NT2/D1 (cell line): ENCODE measurements at regions not wholly inside any gene's neighbourhood (a gene's known extent, or its start where the extent isn't known, plus 50 kb on each side); places are given as distances from the start of the nearest gene placed in this dataset.

ENCODE experiments used
- DNase-seq: peaks from one replicate; pipeline ENCODE4 v3.0.0-alpha.2; 2011; ENCODE audit warnings: low read depth, low spot score
- H3K27me3 ChIP-seq: 2 replicates; pipeline ENCODE4 v1.6.0; 2011; ENCODE audit warnings: mild to moderate bottlenecking; ENCODE audit not compliant: insufficient read length, insufficient read depth
- H3K36me3 ChIP-seq: 2 replicates; pipeline ENCODE4 v1.6.1; 2011; ENCODE audit warnings: mild to moderate bottlenecking, low read length, mixed read lengths; ENCODE audit not compliant: insufficient read depth, insufficient read length
- H3K4me1 ChIP-seq: 2 replicates; pipeline ENCODE4 v1.5.1; 2011; ENCODE audit not compliant: insufficient read depth, insufficient read length
- H3K4me3 ChIP-seq: 2 replicates; pipeline ENCODE4 v1.5.1; 2011; ENCODE audit warnings: low read depth; ENCODE audit not compliant: insufficient read length
- H3K9ac ChIP-seq: 2 replicates; pipeline ENCODE4 v1.6.0; 2011; ENCODE audit warnings: low read depth; ENCODE audit not compliant: insufficient read length
- H3K9me3 ChIP-seq: 2 replicates; pipeline ENCODE4 v1.5.1; 2011; ENCODE audit warnings: mild to moderate bottlenecking, low read length; ENCODE audit not compliant: insufficient read depth
- SUZ12 ChIP-seq: IDR thresholded peaks from 2 replicates; pipeline ENCODE4 v1.6.1; 2011; ENCODE audit not compliant: insufficient read length, insufficient read depth; ENCODE audit errors: extremely low read depth
- YY1 ChIP-seq: IDR thresholded peaks from 2 replicates; pipeline ENCODE4 v1.6.1; 2011; ENCODE audit not compliant: insufficient read length, insufficient read depth
- ZNF274 ChIP-seq: IDR thresholded peaks from 2 replicates; pipeline ENCODE4 v1.6.1; 2011; ENCODE audit warnings: mild to moderate bottlenecking, low read depth, low read length

DNA sequence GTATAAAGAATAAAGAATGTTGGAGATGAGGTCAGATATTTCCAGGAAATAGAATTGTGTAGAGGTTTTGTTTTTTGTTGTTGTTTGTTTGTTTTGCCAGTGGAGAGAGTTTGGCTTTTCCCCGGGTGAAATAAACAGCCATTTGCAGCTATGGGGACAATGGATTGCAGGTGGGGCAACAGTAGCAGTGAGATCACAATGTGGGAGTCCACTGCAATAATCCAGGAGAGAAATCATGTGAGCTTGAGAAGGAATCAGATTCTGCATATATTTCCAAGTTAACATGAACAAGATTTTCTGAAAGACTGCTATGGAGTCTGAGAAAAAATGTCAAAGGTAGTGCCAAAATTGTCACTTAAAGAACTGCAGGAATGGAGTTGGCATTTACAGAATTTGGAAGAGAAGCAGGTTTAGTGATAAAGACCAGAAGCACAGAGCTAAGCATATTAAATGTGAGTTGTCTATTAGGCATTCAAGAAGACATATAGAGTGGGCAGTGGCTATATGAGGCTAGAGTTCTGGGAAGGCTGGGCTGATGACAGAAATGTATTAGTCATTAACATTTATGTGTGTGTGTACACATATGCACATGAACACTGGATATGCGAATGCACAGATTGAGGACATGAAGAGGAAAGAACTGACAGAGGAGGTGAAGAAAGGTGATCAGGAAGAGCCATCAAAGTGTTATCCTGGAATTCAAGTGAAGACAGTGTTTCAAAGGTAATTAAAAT lies 729.6 kb upstream of the PTBP2 start:
- H3K4me3 ChIP-seq = no peak overlapping the region
- H3K4me1 ChIP-seq = no peaks in the 10 kb centered on the region
- H3K9ac ChIP-seq = no peak overlapping the region
- no peaks in the 10 kb centered on the region for H3K36me3 ChIP-seq
- no peak for TF ChIP-seq YY1
- TF ChIP-seq SUZ12 = no peak
- TF ChIP-seq ZNF274 = no peak
- H3K27me3 ChIP-seq = no peaks in the 10 kb centered on the region
- H3K9me3 ChIP-seq = peaks cover 2% of the 10 kb centered on the region; the same call in 1 of the 2 replicates
- DNase-seq = no peak

DNA sequence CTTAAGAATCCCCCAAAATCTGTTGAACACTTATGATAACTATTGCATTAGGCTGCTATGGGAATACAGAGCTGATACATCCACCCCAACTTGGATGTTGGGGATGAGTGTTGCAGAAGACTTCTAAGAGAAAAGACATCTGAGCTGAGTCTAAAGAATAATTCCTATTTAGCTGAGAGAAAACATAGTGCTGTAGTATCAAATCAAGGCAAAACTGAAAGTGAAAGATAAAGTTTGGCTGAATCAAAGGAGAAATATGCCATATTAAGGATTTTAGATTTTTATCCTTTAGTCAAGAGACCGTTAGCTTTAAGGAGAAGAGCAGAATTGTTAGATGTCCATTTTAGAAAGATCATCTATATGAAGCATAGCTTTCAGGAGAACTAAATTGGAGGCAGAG lies 726.9 kb upstream of the PTBP2 start:
- Histone ChIP-seq H3K36me3 (no peaks in the 10 kb centered on the region), H3K9me3 (peaks cover 8% of the 10 kb centered on the region; the same call in 1 of the 2 replicates), H3K27me3 (no peaks in the 10 kb centered on the region), H3K4me3 (no peak overlapping the region), H3K9ac (no peak overlapping the region), H3K4me1 (no peaks in the 10 kb centered on the region)
- no peak for DNase-seq
- no peak for TF ChIP-seq YY1
- TF ChIP-seq SUZ12 = no peak
- TF ChIP-seq ZNF274 = no peak

DNA sequence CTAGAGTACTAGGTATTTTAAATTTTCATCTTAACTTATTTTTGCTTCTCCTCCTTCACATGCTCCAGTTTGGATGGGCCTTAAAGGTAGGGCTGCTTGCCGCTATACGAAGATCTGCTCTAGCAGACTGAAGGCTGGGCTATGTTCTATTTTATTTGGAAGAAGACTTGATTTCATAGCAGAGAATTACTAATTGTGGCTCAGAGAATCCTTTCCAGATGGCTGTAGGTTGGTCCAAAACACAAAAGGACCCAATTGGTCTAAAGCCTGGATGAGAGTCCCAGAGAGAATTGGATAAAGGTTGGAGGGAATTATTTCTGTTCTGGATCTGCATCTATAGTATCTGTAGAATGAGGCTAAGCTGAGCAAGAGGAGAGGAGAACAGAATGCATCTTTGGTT lies 719.4 kb upstream of the PTBP2 start:
- Histone ChIP-seq H3K36me3 (no peaks in the 10 kb centered on the region), H3K9me3 (0 out of 2 replicates have a peak, but pooled peaks cover 4% of the 10 kb centered on the region), H3K4me3 (no peak overlapping the region), H3K27me3 (no peaks in the 10 kb centered on the region), H3K9ac (no peak overlapping the region), H3K4me1 (no peaks in the 10 kb centered on the region)
- DNase-seq = no peak
- TF ChIP-seq YY1 (no peak), ZNF274 (no peak), SUZ12 (no peak)

DNA sequence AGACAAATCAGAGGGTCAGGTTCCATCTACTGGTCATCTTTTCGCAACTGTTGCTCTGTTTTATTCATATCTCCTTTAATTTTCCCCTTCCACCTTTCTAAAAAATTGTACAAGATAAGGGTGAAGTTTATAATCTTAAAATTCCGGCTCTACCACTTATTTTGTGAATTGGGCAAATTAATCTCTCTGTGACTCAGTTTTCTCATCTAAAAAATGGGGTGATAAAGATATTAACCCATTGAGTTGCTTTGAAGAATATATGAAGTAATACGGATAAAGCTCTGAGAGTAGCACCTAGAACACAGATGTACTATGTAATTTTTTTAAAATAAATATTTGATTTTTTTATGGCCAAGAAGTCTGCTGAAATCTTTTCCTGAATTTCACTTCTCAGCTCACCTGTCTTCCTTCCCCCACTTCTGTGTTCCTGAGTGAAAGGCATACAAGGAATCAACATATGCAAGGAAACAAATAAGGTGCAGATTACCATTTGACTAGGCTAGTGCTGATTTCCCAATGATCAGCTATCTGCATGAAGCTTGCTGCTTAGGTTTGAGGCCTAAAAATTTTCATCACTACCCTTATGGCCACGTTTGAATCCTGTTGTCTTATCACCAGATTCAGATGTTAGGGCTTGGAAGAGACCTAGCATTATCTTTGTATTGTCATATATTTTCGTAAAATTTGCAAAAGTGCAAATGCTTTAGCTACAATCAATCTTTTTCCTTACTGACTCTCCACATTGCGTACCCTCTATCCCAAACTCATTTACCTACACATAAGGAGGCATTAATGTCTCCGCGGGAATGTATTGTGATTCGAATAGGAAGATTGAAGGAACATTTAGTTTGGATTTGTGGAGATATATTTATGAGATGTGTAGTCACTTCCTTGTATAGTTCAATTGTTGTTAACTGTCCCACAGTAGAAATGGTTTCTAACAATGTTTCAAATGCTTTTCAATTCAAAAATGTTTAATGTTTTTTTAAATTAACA lies 718.3 kb upstream of the PTBP2 start:
- H3K27me3 ChIP-seq = no peaks in the 10 kb centered on the region
- H3K9ac ChIP-seq = no peak overlapping the region
- TF ChIP-seq YY1 = no peak
- TF ChIP-seq ZNF274 = no peak
- no peak for TF ChIP-seq SUZ12
- H3K4me1 ChIP-seq = no peaks in the 10 kb centered on the region
- no peak overlapping the region for H3K4me3 ChIP-seq
- no peaks in the 10 kb centered on the region for H3K36me3 ChIP-seq
- peak; percentile 60 for DNase-seq
- H3K9me3 ChIP-seq = no peaks in the 10 kb centered on the region

DNA sequence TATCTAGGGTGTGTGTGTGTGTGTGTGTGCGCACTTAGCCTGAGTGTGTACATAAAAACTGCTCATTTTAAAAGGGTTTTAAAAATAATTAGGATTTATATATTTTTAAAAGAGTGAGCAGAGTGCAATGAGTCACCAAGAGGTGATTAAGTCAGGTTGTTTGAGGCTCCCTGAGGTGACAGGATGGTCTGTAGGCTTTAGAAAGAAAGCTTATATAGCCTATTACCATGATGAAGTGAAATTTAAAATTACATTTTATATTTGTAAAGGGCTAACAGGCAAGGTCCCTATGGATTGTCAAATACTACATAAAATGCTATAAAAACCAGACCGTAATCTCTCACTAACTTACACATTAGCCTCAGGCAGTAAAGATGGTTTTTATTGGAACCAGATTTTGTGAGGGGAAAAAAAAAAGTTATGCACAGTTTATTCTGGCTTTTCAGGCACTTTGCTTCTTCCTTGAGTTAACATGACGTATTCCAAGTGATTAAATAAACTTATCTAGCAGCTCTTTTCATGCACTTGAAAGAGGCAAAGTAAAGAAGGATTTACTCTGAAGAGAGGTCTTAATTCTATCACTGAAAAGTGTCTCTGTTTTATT lies 711.7 kb upstream of the PTBP2 start:
- no peaks in the 10 kb centered on the region for H3K27me3 ChIP-seq
- no peaks in the 10 kb centered on the region for H3K36me3 ChIP-seq
- H3K4me1 ChIP-seq = no peaks in the 10 kb centered on the region
- H3K4me3 ChIP-seq = no peak overlapping the region
- no peak for DNase-seq
- no peak for TF ChIP-seq SUZ12
- no peak for TF ChIP-seq YY1
- no peak for TF ChIP-seq ZNF274
- H3K9ac ChIP-seq = no peak overlapping the region
- no peaks in the 10 kb centered on the region for H3K9me3 ChIP-seq

DNA sequence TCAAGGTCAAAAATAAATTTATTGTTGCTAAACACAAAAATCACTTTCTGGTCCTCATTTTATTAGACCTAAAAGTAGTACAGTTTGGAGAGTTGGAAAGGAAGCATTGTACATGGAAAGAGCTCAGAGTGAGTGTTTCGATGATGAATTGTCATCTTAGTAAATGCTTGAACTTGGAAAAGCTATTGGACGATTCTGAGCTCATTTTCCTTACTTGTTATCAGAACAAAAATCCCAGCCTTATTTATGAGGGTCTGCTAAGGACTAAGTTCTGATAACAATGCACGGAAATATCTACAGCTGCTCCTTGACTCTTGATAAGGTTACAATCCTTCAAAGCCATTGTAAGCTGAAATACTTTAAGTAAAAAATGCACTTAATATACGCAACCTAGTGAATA lies 710.0 kb upstream of the PTBP2 start:
- no peak for TF ChIP-seq ZNF274
- no peak for DNase-seq
- no peaks in the 10 kb centered on the region for H3K9me3 ChIP-seq

GRCh38 chr1:96016219-96016618 lies 705.4 kb upstream of the PTBP2 start:
- no peaks in the 10 kb centered on the region for H3K27me3 ChIP-seq
- TF ChIP-seq SUZ12 (no peak), YY1 (no peak), ZNF274 (no peak)
- H3K4me3 ChIP-seq = no peak overlapping the region
- no peaks in the 10 kb centered on the region for H3K36me3 ChIP-seq
- no peaks in the 10 kb centered on the region for H3K9me3 ChIP-seq
- no peak for DNase-seq
- no peak overlapping the region for H3K9ac ChIP-seq
- H3K4me1 ChIP-seq = no peaks in the 10 kb centered on the region

More for the DNA sequence above, 710.0 kb upstream of the PTBP2 start:
- Histone ChIP-seq H3K4me3 (no peak overlapping the region), H3K9ac (no peak overlapping the region), H3K36me3 (no peaks in the 10 kb centered on the region), H3K4me1 (no peaks in the 10 kb centered on the region), H3K27me3 (no peaks in the 10 kb centered on the region)
